ENCODE measurements at regions not wholly inside any gene's neighbourhood (a gene's known extent, or its start where the extent isn't known, plus 50 kb on each side); places are given as distances from the start of the nearest gene placed in this dataset.
"Not testable (repeated sequence)": the region's sequence is repeated elsewhere in the genome, so short reads cannot be mapped to it uniquely, and the experiment has no call there.

DNA sequence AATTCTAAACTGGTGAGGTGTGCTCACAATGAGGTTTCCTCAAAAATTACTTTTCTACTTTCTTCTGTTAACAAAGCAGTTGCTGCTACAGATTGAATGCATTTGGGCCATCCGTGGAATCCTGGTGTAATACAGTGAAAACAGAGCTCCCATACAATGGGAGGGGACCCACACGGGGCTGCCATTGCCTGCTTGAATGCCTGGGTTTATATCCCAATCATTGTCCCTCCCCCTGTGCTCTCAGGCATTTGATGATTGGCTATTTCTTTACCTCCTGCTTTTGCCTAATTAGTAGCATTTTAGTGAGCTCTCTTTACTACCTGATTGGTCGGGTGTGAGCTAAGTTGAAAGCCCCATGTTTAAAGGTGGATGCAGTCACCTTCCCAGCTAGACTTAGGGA lies 52.9 kb upstream of the CSF1 start:
- TF ChIP-seq, protein P1, sequence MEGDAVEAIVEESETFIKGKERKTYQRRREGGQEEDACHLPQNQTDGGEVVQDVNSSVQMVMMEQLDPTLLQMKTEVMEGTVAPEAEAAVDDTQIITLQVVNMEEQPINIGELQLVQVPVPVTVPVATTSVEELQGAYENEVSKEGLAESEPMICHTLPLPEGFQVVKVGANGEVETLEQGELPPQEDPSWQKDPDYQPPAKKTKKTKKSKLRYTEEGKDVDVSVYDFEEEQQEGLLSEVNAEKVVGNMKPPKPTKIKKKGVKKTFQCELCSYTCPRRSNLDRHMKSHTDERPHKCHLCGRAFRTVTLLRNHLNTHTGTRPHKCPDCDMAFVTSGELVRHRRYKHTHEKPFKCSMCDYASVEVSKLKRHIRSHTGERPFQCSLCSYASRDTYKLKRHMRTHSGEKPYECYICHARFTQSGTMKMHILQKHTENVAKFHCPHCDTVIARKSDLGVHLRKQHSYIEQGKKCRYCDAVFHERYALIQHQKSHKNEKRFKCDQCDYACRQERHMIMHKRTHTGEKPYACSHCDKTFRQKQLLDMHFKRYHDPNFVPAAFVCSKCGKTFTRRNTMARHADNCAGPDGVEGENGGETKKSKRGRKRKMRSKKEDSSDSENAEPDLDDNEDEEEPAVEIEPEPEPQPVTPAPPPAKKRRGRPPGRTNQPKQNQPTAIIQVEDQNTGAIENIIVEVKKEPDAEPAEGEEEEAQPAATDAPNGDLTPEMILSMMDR (IDR thresholded peaks at IDR 0.05) = not testable (repeated sequence)
- not testable (repeated sequence) for TF ChIP-seq POLR2A (IDR thresholded peaks at IDR 0.05)

All from adrenal gland (tissue), 5 donors.